Esophagus squamous epithelium (tissue), 4 donors: ENCODE measurements at regions not wholly inside any gene's neighbourhood (a gene's known extent, or its start where the extent isn't known, plus 50 kb on each side); places are given as distances from the start of the nearest gene placed in this dataset.

Experiments used
- CTCF ChIP-seq, 6 experiments: fragments of 450-650 bp in 4 of 6; fragments of 200-600 bp in 2 of 6; sonication (generic) in 2 of 6; IDR thresholded peaks; one replicate each; pipeline ENCODE4 v1.5.1; 2016 to 2019; ENCODE audit warnings: antibody characterized with exemption in 6 of 6, mild to moderate bottlenecking in 4 of 6, moderate library complexity in 4 of 6
- POLR2A ChIP-seq, 4 donors: fragments of 450-650 bp; IDR thresholded peaks; one replicate each; pipeline ENCODE4 v1.6.1; 2017; ENCODE audit warnings: antibody characterized with exemption in 4 of 4, mild to moderate bottlenecking in 4 of 4, moderate library complexity in 3 of 4

GRCh38 chr6:97917369-97917768 lies 634.4 kb upstream of the MMS22L start:
- TF ChIP-seq CTCF (IDR thresholded peaks at IDR 0.05) (no peak), POLR2A (IDR thresholded peaks at IDR 0.05) (no peak)
